ENCODE measurements at regions not wholly inside any gene's neighbourhood (a gene's known extent, or its start where the extent isn't known, plus 50 kb on each side); places are given as distances from the start of the nearest gene placed in this dataset.

DNA sequence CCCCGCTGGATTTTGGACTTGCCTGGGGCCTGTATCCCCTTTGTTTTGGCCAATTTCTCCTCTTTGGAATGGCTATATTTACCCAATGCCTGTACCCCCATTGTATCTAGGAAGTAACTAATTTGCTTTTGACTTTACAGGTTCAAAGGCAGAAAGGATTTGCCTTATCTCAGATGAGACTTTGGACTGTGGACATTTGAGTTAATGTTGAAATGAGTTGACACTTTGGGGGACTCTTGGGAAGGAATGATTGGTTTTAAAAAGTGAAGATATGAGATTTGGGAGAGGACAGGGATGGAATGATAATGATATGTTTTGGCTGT lies 1220.3 kb upstream of the CITED2 start:
- DNase-seq = no peak

DNA sequence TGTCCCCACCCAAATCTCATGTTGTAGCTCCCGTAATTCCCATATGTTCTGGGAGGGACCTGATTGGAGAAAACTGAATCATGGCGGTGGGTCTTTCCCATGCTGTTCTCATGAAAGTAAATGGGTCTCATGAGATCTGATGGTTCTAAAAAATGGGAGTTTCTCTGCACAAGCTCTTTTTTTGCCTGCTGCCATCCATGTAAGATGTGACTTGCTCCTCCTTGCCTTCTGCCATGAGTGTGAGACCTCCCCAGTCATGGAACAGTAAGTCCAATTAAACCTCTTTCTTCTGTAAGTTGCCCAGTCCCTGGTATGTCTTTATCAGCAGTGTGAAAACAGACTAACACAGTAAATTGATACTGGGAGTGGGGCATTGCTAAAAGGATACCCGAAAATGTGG lies 1218.4 kb upstream of the CITED2 start:
- no peak for DNase-seq

DNA sequence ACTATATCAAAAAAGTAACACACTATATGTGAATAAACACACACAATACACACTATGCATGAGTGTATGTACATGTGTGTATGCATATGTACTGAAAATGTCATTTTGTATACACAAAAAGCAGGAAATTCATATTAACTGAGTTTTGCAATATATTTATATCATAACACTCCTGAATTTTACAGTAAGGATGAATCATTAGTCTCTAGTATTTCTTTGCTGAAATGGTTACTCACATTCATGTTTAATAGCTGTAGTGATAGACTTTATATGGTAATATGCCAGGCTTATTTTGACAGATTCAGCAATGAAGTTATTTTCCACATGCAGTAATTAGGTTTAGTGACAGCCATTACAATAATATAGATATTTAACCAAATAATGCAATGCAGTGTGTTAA lies 1216.2 kb upstream of the CITED2 start:
- DNase-seq = no peak

DNA sequence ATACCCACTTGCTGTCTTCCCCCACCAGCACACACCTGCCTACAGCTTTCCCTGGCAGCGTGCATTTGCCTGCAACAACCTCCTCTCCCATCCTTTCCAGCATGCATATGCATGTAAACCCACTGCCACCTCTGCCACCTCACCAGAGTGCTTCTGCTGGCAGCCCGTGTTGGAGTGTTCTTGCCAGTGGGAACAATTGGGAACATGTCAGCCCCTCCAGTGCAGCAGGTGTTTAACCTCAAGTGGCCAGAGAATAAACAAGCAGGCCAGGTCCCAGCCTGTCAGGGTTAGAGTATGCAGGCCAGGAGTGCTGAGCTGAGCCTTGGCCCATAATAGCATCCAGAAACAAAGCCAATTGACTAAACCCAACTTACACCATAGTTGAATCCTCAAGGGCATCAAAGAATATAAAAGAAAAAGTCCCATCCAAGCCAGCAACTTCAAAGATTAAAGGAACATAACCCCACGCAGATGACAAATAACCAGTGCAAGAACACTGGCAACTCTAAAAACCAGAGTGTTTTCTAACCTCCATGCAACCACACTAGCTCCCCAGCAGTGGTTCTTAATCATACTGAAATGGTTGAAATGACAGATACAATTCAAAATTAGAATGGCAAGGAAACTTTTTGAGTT lies 1212.1 kb upstream of the CITED2 start:
- no peak for DNase-seq

DNA sequence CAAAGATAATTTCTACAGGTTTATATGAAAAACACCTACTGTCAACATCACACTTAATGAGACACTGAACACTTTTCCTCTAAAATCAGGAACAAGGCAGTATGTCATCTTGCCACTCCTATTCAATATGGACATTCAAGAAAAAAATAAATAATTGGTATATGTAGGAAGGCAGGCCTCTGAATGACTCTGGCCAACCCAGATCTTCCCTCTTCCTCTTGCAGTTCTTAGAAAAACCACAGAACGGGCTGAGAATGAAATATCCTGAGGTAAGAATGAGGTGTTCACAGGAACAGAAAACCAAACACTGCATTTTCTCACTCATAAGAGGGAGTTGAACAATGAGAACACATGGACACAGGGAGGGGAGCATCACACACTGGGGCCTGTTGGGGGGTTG lies 1207.2 kb upstream of the CITED2 start:
- DNase-seq = no peak

DNA sequence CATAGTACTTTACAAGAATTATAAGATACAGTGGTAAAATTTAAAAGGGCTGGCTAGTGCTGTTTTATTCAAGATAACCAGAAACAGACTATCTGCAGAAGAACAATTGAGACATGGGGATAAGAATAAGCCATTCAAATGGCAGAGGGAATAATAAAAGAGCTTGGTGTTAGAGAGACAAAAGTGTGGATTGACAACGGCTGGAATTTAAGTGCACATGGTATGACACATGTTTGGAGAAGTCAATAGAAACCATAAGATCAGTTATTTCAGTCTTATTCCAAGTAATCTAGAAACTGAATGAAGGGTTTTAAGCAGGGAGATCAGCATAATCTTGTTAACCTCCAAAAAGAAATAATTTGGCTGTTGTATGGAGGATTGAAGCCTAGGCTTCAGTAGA lies 1205.5 kb upstream of the CITED2 start:
- no peak for DNase-seq

DNA sequence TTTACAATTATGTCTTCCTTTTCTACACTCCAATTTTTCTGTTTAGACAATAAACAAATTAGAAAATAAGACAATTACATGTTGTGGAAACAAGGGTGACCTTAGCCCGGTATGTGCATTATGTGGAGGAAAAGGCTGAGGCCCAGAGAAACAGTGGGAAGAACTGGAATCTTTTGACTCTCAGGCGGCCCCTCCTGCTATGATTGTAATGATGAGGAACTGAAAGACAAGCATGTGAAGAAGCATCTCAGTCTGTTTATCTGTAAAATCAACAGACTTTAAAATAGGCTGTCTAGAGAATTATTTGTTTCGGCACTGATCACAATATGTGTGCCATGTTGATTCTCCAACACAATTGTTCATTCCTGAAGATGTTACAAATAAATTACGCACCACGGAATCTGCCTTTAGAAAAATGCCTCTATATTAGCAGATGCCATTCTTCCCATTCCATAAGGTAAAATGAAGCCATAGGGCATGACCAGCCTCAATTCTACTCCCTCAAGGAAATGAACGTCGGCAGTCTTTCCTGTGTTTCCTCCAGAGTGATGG lies 1201.6 kb upstream of the CITED2 start:
- DNase-seq = no peak

DNA sequence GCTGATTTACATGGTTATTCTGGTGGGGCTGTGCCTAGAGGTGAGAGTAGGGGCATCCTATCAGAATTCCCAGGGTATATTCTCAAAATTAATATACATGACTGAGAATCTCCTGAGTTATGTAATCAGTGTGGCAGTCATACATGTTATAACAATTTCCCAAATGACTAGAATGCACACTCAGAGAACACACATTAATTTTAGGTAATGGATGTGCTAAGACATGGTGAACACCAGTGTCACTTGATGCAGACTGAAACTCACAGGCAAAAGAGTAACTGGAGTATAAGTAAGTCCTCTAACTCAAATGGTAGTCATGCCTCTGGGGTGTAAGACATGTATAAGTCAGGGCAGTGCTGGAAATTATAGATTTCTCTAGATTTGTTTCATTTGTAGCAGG lies 1198.4 kb upstream of the CITED2 start:
- no peak for DNase-seq

DNA sequence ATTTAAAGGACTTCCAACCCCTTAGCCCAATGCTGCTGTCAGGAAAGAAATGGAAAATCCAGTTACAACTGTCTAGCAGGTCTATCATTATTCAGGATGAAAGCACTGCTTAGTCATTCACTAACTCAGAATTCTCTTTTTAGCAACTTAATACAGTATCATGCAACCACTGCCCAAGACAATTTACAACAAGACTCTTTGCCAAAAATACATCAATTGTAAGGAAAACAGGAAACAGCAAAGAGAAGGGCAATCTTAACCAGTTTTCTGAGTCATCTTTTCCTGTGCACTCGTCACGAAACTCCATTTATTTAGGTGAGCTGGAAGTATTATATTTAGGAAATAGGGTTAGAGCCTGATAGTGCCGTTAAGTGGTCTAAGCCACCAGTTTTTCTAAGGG lies 1197.7 kb upstream of the CITED2 start:
- DNase-seq = no peak

DNA sequence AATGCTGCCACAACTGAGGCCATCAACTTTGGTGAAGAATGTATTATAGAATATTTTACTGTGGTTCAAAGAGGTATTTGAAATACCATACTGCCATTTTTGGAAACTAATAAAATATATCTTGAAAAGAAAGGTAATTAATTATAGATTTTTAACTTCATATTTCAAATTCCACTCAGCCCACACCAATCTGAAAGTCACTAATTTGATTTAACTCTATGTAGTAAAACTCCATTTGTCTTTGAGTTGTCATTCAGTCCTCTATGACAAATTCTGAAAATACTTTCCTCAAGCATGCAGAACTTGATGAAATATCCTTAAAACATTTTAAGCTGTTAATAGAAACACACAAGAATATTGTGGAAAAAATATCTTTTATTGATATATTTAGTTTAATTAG lies 1196.7 kb upstream of the CITED2 start:
- no peak for DNase-seq

DNA sequence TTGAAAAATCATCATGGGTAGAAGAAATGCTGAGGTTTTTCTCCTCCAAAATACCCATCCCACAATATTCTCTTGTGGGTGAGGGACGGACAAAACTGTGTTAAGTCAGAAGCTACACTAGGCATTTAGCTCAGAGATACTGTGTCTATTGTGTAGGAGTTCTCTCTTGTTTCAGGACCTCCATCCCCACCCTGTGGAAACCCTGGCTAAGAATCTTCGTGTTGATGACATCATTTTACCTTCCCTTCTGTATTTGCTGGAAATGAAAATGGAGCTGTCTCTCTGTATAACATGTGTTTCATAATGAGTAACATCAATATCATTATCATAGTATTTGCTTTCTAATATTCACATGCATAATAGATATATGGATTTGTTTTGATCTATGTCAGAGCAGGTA lies 1193.0 kb upstream of the CITED2 start:
- DNase-seq = no peak

DNA sequence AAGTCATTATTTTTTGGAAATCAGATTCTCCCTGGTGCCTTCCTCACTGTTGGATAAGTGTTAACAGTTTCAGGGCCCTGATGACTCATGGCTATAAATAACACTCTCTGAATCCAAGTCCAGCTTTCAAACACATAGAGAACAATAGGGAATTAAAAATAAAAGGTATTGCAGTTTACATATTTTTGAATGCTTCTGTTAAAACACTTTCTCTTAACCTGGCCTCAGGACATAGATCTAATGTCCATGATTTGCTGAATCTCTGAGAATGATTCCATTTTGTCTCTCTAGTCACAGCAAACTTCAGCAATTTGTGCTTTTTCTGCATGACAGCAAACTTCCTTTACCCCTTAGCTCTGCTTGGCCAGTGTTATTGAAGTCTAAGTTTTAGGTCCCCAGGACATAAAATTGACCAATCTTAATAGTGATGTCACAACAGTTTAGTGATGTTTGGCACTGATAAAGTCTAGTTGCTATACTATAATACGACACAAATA lies 1192.4 kb upstream of the CITED2 start:
- no peak for DNase-seq

DNA sequence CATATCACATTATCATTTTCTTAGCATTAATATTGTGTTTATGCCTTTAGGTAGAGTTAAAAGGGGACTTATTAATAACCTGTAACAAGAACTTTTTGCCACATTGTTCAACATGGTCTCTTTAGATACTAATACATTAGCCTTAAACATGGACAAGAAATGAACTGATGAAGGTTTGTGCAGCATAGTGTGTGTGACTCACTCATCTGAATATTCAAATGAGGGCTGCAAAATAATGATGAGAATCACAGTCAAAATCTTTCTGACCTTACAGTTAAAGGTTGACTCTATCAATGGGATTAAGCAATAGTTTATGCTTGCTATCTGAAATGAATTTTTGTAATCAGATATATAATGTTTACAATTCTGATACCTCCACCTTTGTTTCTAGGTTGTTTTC lies 1189.3 kb upstream of the CITED2 start:
- DNase-seq = no peak

DNA sequence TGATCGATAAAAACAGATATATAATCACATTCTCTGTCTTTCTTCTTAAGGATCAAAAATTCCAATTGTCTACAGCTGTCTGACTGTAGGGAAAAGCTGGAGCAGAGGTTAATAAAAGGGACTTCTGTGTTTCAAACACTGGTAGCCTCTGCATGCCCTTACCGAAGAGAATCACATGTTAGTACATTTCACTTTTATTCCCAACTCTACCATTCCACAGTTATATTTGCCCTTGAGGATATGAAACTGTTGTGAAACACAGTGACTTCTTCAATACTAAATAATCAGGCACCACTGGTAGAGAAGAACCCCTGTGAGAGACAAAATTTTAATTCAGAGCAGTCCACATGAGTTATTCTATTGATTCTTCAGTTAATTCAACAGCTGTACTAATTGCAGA lies 1187.3 kb upstream of the CITED2 start:
- no peak for DNase-seq

DNA sequence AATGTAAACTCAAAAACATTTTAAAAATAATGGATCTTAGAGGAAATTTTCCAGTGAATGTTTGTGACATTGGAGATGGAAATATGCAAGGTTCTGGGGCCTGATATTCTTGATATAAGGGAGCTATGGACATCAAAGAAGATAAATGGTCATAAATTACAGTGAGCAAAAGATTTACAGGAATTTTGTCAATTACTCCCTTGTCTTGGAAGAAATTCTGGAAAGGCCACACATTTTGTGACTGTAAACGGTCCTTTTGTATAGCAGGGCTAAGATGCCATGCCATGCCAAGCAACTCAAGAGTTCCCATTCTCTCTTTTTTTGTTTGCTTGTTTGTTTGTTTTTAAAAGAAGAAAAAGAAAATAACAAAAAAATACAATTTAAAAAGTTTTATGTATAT lies 1186.2 kb upstream of the CITED2 start:
- no peak for DNase-seq

DNA sequence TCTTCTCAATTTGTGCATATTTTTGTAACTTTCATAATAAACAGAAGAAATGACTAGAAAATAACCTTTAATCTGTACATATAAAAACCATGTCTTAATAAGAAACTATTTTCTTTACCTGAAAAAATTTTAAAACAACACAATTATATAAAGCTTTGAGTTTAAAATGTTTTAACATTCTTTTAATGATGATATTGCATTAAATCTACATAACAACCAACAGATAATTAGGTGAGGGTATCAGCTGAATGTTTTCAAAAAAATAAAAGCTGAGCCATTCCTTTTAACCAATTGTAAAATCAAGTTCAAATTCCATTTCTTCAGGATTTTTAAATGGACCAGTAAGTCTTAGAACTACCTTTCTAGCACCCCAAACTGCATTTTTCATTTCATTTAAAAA lies 1185.0 kb upstream of the CITED2 start:
- no peak for DNase-seq

DNA sequence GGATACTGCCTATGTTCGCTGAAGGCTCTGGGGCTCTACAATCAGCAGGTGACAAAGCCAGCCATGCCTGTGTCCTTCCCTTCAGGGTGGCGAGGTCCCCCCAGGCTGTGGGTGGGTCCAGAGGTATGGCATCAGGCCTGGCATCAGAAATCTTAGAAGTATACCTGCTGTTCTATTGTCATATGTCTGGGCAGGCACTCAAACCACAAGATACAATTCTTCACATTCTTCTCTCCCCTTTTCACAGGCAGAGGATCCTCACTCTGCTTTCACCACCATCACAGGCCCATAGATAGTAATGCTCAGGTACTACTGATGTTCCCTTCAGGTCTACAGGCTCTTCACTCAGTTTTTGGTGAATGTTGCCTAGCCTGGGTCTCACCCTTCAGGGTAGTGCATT lies 1180.0 kb upstream of the CITED2 start:
- no peak for DNase-seq

DNA sequence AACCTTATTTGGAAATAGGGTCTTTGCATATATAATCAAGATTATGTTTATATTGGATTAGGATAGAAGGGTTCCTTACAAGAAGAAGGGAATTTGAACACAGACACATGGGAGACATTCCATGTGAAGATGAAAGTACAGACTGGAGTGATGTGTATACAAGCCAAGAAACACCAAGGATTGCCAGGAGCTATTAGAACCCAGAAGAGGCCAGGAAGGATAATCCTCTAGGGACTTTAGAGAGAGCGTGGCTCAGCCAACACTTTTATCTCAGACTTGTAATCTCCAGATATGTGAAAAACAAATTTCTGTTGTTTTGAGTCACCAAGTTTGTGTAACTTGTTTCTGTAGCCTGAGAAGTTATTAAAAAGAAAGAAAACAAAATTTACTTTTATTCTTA lies 1173.9 kb upstream of the CITED2 start:
- DNase-seq = no peak

DNA sequence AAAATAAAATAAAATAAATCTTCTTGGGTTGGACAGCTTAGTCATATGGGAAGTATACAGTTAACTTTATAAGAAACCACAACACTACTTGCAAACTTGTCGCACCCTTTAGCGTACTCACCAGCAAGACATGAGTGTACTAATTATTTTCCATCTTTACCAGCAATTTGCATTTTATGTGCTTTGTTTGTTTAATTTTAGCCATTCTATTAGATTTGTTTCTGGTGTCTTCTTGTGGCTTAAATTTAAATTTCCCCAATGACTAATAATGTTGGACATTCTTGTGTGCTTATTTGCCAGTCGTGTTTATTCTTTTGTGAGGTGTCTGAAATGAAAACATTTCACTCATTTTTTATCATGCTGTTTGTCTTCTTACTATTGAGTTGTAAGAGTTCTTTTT lies 1172.2 kb upstream of the CITED2 start:
- DNase-seq = no peak

DNA sequence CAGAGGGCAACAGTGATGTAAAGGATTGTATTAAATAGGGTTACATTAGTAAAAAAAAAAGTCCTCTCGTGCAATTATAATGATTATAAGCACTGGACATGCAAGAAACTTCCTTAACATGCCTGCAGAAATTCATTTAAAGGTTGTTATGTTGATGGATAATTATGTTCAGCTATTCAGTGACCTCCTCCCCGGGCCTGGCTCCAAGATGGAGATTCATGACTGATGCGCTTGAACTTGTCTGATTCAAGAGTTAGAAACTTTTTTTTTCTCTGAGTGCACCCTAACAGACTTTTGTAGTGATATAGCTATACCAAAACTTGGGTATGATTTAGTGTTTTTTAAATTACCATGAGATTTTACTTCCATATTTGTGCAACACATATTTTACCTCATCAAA lies 1170.0 kb upstream of the CITED2 start:
- DNase-seq = no peak

DNA sequence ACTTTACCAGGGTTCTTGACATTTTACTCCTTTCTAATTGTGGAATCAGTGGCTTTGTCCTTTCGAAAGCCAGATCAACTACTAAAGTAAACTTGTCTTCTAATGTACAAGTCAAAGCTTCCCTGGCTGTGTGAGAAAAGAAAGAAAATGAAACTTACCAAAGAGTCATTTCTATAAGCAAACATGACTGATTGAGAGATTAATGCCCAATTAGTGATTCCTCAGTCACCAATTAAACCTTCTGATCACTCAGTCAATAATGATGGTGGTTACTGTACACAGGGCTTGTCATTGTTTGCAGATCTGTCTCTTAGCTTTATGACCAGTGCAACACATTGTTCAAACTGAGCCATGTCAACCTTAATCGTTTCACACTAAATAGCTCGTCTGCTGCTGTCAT lies 1168.4 kb upstream of the CITED2 start:
- DNase-seq = no peak

DNA sequence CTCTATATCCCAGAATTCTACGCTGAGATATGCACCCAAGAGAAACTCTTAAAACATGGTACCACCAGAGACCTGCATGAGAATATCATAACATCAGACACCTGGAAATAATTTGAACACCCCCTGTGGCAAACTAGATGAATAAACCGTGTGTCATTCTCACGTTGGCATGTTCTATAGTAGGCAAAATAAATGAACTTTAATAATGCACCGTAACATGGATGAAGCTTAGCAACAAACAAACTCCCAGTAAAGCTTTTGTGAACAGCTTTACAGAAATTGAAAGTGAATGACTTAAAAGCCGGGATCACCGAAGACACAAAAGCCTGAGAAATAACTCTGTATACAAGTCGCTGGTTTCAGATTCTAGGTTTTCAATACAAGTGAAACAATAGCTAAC lies 1166.8 kb upstream of the CITED2 start:
- DNase-seq = no peak

DNA sequence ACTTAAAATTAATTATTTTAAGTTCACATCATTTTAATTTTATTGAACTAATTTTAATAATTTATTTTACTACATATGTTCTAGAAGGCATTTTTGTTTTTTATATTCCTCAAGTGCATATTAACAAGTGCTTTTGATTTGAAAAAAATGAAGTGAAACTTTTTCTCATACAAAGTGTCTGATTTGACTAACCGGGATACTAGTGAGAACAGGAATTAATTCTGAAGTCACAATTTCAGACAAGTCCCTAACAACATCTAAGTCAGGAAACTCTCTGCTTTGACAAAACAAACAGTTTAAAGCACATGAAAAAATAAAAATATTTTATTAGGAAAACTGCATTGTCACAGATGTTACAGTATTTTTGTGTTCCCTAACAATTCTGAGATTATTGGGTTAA lies 1166.3 kb upstream of the CITED2 start:
- no peak for DNase-seq

DNA sequence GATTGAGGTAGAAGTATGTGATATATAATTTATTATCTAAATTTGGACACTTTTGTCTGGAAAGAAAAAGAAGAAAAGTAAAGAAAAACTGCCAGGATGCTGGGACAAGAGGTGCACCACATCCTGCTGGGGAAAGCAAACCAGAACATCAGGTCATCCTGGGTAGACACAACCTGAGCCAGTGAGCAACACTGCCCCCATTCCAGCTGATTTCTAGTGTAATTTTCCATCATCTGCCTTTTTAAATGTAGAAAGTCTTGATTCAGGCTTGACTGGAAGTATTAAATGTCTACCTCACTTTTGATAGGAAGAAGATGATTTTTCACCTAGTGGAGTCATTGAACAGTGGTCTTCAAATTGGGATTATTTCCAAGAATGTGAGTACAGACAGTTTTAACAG lies 1164.5 kb upstream of the CITED2 start:
- no peak for DNase-seq
